Peyer's patch (tissue), 4 donors: ENCODE measurements at regions not wholly inside any gene's neighbourhood (a gene's known extent, or its start where the extent isn't known, plus 50 kb on each side); places are given as distances from the start of the nearest gene placed in this dataset.

ENCODE experiments used
- DNase-seq, 3 donors: peaks; one replicate each; pipeline ENCODE4 v3.0.0-alpha.2; 2017 to 2019
- H3K27ac ChIP-seq, 4 donors: fragments of 200-600 bp; sonication (generic); one replicate each; pipeline ENCODE4 v1.5.1; 2016 to 2019
- H3K27me3 ChIP-seq, 2 donors: fragments of 200-600 bp; sonication (generic); one replicate each; pipeline ENCODE4 v1.5.1; 2019
- H3K36me3 ChIP-seq, 3 donors: fragments of 200-600 bp; sonication (generic); one replicate each; pipeline ENCODE4 v1.5.1; 2016 to 2019
- H3K4me1 ChIP-seq, 4 donors: fragments of 200-600 bp; sonication (generic); one replicate each; pipeline ENCODE4 v1.5.1; 2016 to 2019
- H3K4me3 ChIP-seq, 4 donors: fragments of 200-600 bp; sonication (generic); 1 replicate in 3 of 4; 2 replicates in 1 of 4; pipeline ENCODE4 v1.5.1; 2016 to 2019; ENCODE audit warnings: mild to moderate bottlenecking in 1 of 4
- H3K9me3 ChIP-seq, 4 donors: fragments of 200-600 bp; sonication (generic); one replicate each; pipeline ENCODE4 v1.5.1; 2016 to 2019; ENCODE audit warnings: mild to moderate bottlenecking in 1 of 4
- CTCF ChIP-seq, 6 experiments: fragments of 450-650 bp in 4 of 6; fragments of 200-600 bp in 2 of 6; sonication (generic) in 1 of 6; IDR thresholded peaks; one replicate each; pipeline ENCODE4 v1.5.1; 2017 to 2019; ENCODE audit warnings: antibody characterized with exemption in 6 of 6, mild to moderate bottlenecking in 3 of 6, moderate library complexity in 1 of 6
- POLR2A ChIP-seq, 2 donors: fragments of 450-650 bp; IDR thresholded peaks; one replicate each; pipeline ENCODE4 v1.5.1; 2017; ENCODE audit warnings: antibody characterized with exemption in 2 of 2, mild to moderate bottlenecking in 2 of 2, moderate library complexity in 2 of 2

- no peaks in the 10 kb centered on the region for H3K36me3 ChIP-seq
- H3K27ac ChIP-seq = no peak overlapping the region
- no peaks in the 10 kb centered on the region for H3K27me3 ChIP-seq
- no peak overlapping the region for H3K4me3 ChIP-seq
- no peak for TF ChIP-seq CTCF (IDR thresholded peaks at IDR 0.05)
- TF ChIP-seq POLR2A (IDR thresholded peaks at IDR 0.05) = no peak
- DNase-seq = no peak
- H3K9me3 ChIP-seq = no peaks in the 10 kb centered on the region
- no peaks in the 10 kb centered on the region for H3K4me1 ChIP-seq
These were observed 131.4 kb upstream of the ATP6AP2 start for GRCh38 chrX:40449396-40449795.

- no peaks in the 10 kb centered on the region for H3K9me3 ChIP-seq
- no peak overlapping the region for H3K27ac ChIP-seq
- peak in 1 of 3 donors; percentile 1 for DNase-seq
- TF ChIP-seq CTCF (IDR thresholded peaks at IDR 0.05) (no peak), POLR2A (IDR thresholded peaks at IDR 0.05) (no peak)
- H3K4me1 ChIP-seq = no peaks in the 10 kb centered on the region
- H3K36me3 ChIP-seq = no peaks in the 10 kb centered on the region
- H3K27me3 ChIP-seq = no peaks in the 10 kb centered on the region
- no peak overlapping the region for H3K4me3 ChIP-seq
These were observed 132.0 kb upstream of the ATP6AP2 start for GRCh38 chrX:40448793-40449192.

GRCh38 chrX:40446921-40447320 lies 133.8 kb upstream of the ATP6AP2 start:
- Histone ChIP-seq H3K9me3 (no peaks in the 10 kb centered on the region), H3K4me1 (no peaks in the 10 kb centered on the region), H3K27ac (no peak overlapping the region), H3K4me3 (no peak overlapping the region), H3K27me3 (no peaks in the 10 kb centered on the region), H3K36me3 (no peaks in the 10 kb centered on the region)
- no peak for TF ChIP-seq POLR2A (IDR thresholded peaks at IDR 0.05)
- no peak for TF ChIP-seq CTCF (IDR thresholded peaks at IDR 0.05)
- DNase-seq = peak in 1 of 3 donors; percentile 48

- no peak for DNase-seq
- no peaks in the 10 kb centered on the region for H3K9me3 ChIP-seq
- no peaks in the 10 kb centered on the region for H3K4me1 ChIP-seq
- no peaks in the 10 kb centered on the region for H3K27me3 ChIP-seq
- H3K36me3 ChIP-seq = no peaks in the 10 kb centered on the region
- TF ChIP-seq POLR2A (IDR thresholded peaks at IDR 0.05) = no peak
- no peak overlapping the region for H3K4me3 ChIP-seq
- H3K27ac ChIP-seq = no peak overlapping the region
These were observed 135.1 kb upstream of the ATP6AP2 start for GRCh38 chrX:40445691-40446090.

GRCh38 chrX:40444798-40445496 lies 135.8 kb upstream of the ATP6AP2 start:
- no peaks in the 10 kb centered on the region for H3K4me1 ChIP-seq
- H3K9me3 ChIP-seq = no peaks in the 10 kb centered on the region
- H3K4me3 ChIP-seq = no peak overlapping the region
- no peaks in the 10 kb centered on the region for H3K27me3 ChIP-seq
- no peak overlapping the region for H3K27ac ChIP-seq
- DNase-seq = no peak
- H3K36me3 ChIP-seq = no peaks in the 10 kb centered on the region
- TF ChIP-seq POLR2A (IDR thresholded peaks at IDR 0.05) (no peak), CTCF (IDR thresholded peaks at IDR 0.05) (no peak)

GRCh38 chrX:40444133-40444532 lies 136.6 kb upstream of the ATP6AP2 start:
- no peak for TF ChIP-seq POLR2A (IDR thresholded peaks at IDR 0.05)
- no peak for TF ChIP-seq CTCF (IDR thresholded peaks at IDR 0.05)

More at GRCh38 chrX:40444133-40444532, 136.6 kb upstream of the ATP6AP2 start:
- no peaks in the 10 kb centered on the region for H3K4me1 ChIP-seq
- H3K9me3 ChIP-seq = no peaks in the 10 kb centered on the region
- H3K4me3 ChIP-seq = no peak overlapping the region
- no peak overlapping the region for H3K27ac ChIP-seq
- no peaks in the 10 kb centered on the region for H3K36me3 ChIP-seq
- H3K27me3 ChIP-seq = no peaks in the 10 kb centered on the region
- DNase-seq = no peak
